ENCODE measurements at regions not wholly inside any gene's neighbourhood (a gene's known extent, or its start where the extent isn't known, plus 50 kb on each side); places are given as distances from the start of the nearest gene placed in this dataset.

DNA sequence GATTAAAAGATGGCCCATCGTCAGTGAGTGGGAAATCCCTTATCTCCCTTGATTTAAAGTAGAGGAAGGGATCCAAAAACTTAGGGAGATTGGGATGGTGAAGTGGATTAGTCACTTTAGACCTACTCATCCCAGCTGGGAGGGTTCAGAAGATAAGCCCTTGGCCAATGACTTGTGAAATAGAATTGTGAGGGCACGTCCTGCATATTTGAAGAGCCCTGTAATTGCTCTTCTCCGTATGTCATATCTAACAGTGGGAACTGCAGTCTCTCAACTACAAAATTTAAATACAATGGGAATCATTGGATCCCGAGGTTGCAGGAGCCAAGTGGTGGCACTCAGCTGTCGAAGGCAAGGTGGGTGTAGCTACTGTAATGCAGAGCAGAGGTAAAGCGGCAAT, 65.4 kb upstream of the C9orf72 start:
- TF ChIP-seq POLR2AphosphoS5 (IDR thresholded peaks at IDR 0.05; ENCODE audit: insufficient read depth, low read depth, low read length) (no peak), EZH2 (IDR thresholded peaks at IDR 0.05; ENCODE audit: borderline replicate concordance, low read depth, low read length, severe bottlenecking) (no peak)
- TF ChIP-seq, protein P1, sequence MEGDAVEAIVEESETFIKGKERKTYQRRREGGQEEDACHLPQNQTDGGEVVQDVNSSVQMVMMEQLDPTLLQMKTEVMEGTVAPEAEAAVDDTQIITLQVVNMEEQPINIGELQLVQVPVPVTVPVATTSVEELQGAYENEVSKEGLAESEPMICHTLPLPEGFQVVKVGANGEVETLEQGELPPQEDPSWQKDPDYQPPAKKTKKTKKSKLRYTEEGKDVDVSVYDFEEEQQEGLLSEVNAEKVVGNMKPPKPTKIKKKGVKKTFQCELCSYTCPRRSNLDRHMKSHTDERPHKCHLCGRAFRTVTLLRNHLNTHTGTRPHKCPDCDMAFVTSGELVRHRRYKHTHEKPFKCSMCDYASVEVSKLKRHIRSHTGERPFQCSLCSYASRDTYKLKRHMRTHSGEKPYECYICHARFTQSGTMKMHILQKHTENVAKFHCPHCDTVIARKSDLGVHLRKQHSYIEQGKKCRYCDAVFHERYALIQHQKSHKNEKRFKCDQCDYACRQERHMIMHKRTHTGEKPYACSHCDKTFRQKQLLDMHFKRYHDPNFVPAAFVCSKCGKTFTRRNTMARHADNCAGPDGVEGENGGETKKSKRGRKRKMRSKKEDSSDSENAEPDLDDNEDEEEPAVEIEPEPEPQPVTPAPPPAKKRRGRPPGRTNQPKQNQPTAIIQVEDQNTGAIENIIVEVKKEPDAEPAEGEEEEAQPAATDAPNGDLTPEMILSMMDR (IDR thresholded peaks at IDR 0.05; ENCODE audit: extremely low read depth in 1 of 2, insufficient read depth in 1 of 2, low read depth in 1 of 2, low read length in 2 of 2), result no peak
